CD4-positive, alpha-beta memory T cell (primary cell): ENCODE measurements at regions not wholly inside any gene's neighbourhood (a gene's known extent, or its start where the extent isn't known, plus 50 kb on each side); places are given as distances from the start of the nearest gene placed in this dataset.
"Not testable (repeated sequence)": the region's sequence is repeated elsewhere in the genome, so short reads cannot be mapped to it uniquely, and the experiment has no call there.

Source experiments
- CTCF ChIA-PET: fragments of 350-600 bp; sonication (Branson Sonifier 250); formaldehyde crosslinking; loops from one replicate; lab custom pipeline; 2021; ENCODE audit warnings: inconsistent platforms; ENCODE audit not compliant: partially characterized antibody; lab: Charles Lee
- POLR2A ChIA-PET: fragments of 350-600 bp; sonication (Branson Sonifier 250); formaldehyde crosslinking; loops from one replicate; lab custom pipeline; 2021; ENCODE audit not compliant: partially characterized antibody; lab: Charles Lee
- DNase-seq, 5 donors: peaks; one replicate each; pipeline versions ENCODE4 v3.0.0 to v3.0.0-alpha.2; 2020 to 2022; ENCODE audit warnings: mixed read lengths in 1 of 5
- H3K27ac ChIP-seq: one replicate; pipeline ENCODE4 v1.7.0; 2013; ENCODE audit warnings: low read depth, low read length
- H3K27me3 ChIP-seq: 2 replicates; pipeline ENCODE4 v1.7.0; 2013; ENCODE audit warnings: mild to moderate bottlenecking, low read length, moderate library complexity; ENCODE audit not compliant: insufficient read depth
- H3K36me3 ChIP-seq: 2 replicates; pipeline ENCODE4 v1.7.0; 2013; ENCODE audit warnings: mild to moderate bottlenecking, low read length, moderate library complexity; ENCODE audit not compliant: insufficient read depth
- H3K4me1 ChIP-seq: 2 replicates; pipeline ENCODE4 v1.7.0; 2013; ENCODE audit warnings: mild to moderate bottlenecking, low read length, moderate library complexity; ENCODE audit not compliant: insufficient read depth
- H3K4me3 ChIP-seq, 2 donors: one replicate each; pipeline ENCODE4 v1.7.0; 2013; ENCODE audit warnings: low read length in 2 of 2, mild to moderate bottlenecking in 1 of 2
- H3K9me3 ChIP-seq, 2 donors: one replicate each; pipeline ENCODE4 v1.7.0; 2013; ENCODE audit warnings: low read length in 2 of 2, control low read depth in 1 of 2; ENCODE audit not compliant: control insufficient read depth in 1 of 2
- H3K27ac Mint-ChIP-seq, 7 donors: one replicate each; pipeline ENCODE4 v1.8.0; 2020 to 2021; ENCODE audit warnings: mixed read lengths in 7 of 7, mild to moderate bottlenecking in 6 of 7, inconsistent platforms in 3 of 7, moderate library complexity in 3 of 7
- H3K27me3 Mint-ChIP-seq, 2 donors: one replicate each; pipeline ENCODE4 v1.8.0; 2020 to 2021; ENCODE audit warnings: mixed read lengths in 2 of 2
- H3K36me3 Mint-ChIP-seq, 2 donors: one replicate each; pipeline ENCODE4 v1.8.0; 2020 to 2021; ENCODE audit warnings: mixed read lengths in 2 of 2, inconsistent platforms in 1 of 2, mild to moderate bottlenecking in 1 of 2
- H3K4me1 Mint-ChIP-seq, 4 donors: one replicate each; pipeline ENCODE4 v1.8.0; 2020 to 2021; ENCODE audit warnings: mixed read lengths in 4 of 4, mild to moderate bottlenecking in 1 of 4
- H3K4me3 Mint-ChIP-seq, 8 donors: one replicate each; pipeline ENCODE4 v1.8.0; 2020 to 2021; ENCODE audit warnings: mixed read lengths in 8 of 8, mild to moderate bottlenecking in 7 of 8, moderate library complexity in 6 of 8, inconsistent platforms in 3 of 8
- H3K9me3 Mint-ChIP-seq, 8 donors: one replicate each; pipeline ENCODE4 v1.8.0; 2020 to 2021; ENCODE audit warnings: mixed read lengths in 8 of 8, mild to moderate bottlenecking in 5 of 8, inconsistent platforms in 3 of 8, moderate library complexity in 1 of 8
- intact Hi-C: fragments of 100-400 bp; cut with micrococcal nuclease; formaldehyde crosslinking; loops from one replicate; pipeline ENCODE4 v1.15.1; 2023

GRCh38 chr11:57940044-57940756 lies 83.5 kb upstream of the OR9Q1 start:
- no peaks in the 10 kb centered on the region for H3K9me3 ChIP-seq
- no peak overlapping the region for H3K4me3 ChIP-seq
- Mint-ChIP-seq H3K27me3 (peaks cover 2 to 4% of the 10 kb centered on the region in 2 donors), H3K27ac (no peak overlapping the region), H3K36me3 (no peaks in the 10 kb centered on the region), H3K4me1 (no peaks in the 10 kb centered on the region), H3K9me3 (no peaks in the 10 kb centered on the region), H3K4me3 (no peak overlapping the region)
- no peaks in the 10 kb centered on the region for H3K4me1 ChIP-seq
- intact Hi-C loops, result no loop called here
- CTCF ChIA-PET, result no interaction called here
- H3K27ac ChIP-seq, result no peak overlapping the region
- no peaks in the 10 kb centered on the region for H3K27me3 ChIP-seq
- DNase-seq, result no peak
- POLR2A ChIA-PET, result no interaction called here
- H3K36me3 ChIP-seq, result no peaks in the 10 kb centered on the region

GRCh38 chr11:57941875-57942274 lies 81.8 kb upstream of the OR9Q1 start:
- Mint-ChIP-seq H3K4me1 (peaks cover 0 to 3% (median 0%) of the 10 kb centered on the region in 4 donors), H3K27ac (no peak overlapping the region), H3K4me3 (no peak overlapping the region), H3K36me3 (no peaks in the 10 kb centered on the region), H3K27me3 (peaks cover 2 to 4% of the 10 kb centered on the region in 2 donors), H3K9me3 (no peaks in the 10 kb centered on the region)
- no peaks in the 10 kb centered on the region for H3K36me3 ChIP-seq
- ChIA-PET POLR2A (no interaction called here), CTCF (no interaction called here)
- no peak overlapping the region for H3K4me3 ChIP-seq
- no peak overlapping the region for H3K27ac ChIP-seq
- intact Hi-C loops, result no loop called here
- H3K4me1 ChIP-seq, result no peaks in the 10 kb centered on the region
- no peaks in the 10 kb centered on the region for H3K27me3 ChIP-seq
- no peak for DNase-seq
- H3K9me3 ChIP-seq, result no peaks in the 10 kb centered on the region

- Histone ChIP-seq H3K36me3 (no peaks in the 10 kb centered on the region), H3K9me3 (no peaks in the 10 kb centered on the region), H3K4me3 (no peak overlapping the region), H3K27ac (no peak overlapping the region), H3K4me1 (no peaks in the 10 kb centered on the region), H3K27me3 (no peaks in the 10 kb centered on the region)
- intact Hi-C loops, result no loop called here
- H3K4me1 Mint-ChIP-seq, result peaks cover 0 to 3% (median 0%) of the 10 kb centered on the region in 4 donors
- DNase-seq, result no peak
- H3K36me3 Mint-ChIP-seq, result no peaks in the 10 kb centered on the region
- H3K4me3 Mint-ChIP-seq, result no peak overlapping the region
- POLR2A ChIA-PET, result no interaction called here
- H3K27ac Mint-ChIP-seq, result no peak overlapping the region
- H3K27me3 Mint-ChIP-seq, result peaks cover 2 to 4% of the 10 kb centered on the region in 2 donors
- no peaks in the 10 kb centered on the region for H3K9me3 Mint-ChIP-seq
- CTCF ChIA-PET, result no interaction called here
Measured at GRCh38 chr11:57942808-57943207, 80.9 kb upstream of the OR9Q1 start.

GRCh38 chr11:57943766-57944165 lies 79.9 kb upstream of the OR9Q1 start:
- H3K36me3 Mint-ChIP-seq, H3K36me3 ChIP-seq, DNase-seq, CTCF ChIA-PET, H3K4me3 Mint-ChIP-seq, POLR2A ChIA-PET, H3K4me1 ChIP-seq, H3K9me3 ChIP-seq, H3K4me3 ChIP-seq, H3K4me1 Mint-ChIP-seq, H3K9me3 Mint-ChIP-seq, H3K27ac Mint-ChIP-seq, H3K27ac ChIP-seq, H3K27me3 ChIP-seq, H3K27me3 Mint-ChIP-seq, intact Hi-C loops: not testable (repeated sequence)

- no peaks in the 10 kb centered on the region for H3K36me3 ChIP-seq
- Mint-ChIP-seq H3K4me1 (peaks cover 0 to 3% (median 0%) of the 10 kb centered on the region in 4 donors), H3K27me3 (no peaks in the 10 kb centered on the region), H3K27ac (no peak overlapping the region), H3K9me3 (no peaks in the 10 kb centered on the region), H3K36me3 (no peaks in the 10 kb centered on the region), H3K4me3 (no peak overlapping the region)
- no peak overlapping the region for H3K27ac ChIP-seq
- no peak for DNase-seq
- ChIA-PET POLR2A (no interaction called here), CTCF (no interaction called here)
- H3K9me3 ChIP-seq, result no peaks in the 10 kb centered on the region
- no peak overlapping the region for H3K4me3 ChIP-seq
- intact Hi-C loops, result no loop called here
- no peaks in the 10 kb centered on the region for H3K27me3 ChIP-seq
- no peaks in the 10 kb centered on the region for H3K4me1 ChIP-seq
Measured at GRCh38 chr11:57946628-57947027, 77.1 kb upstream of the OR9Q1 start.

- intact Hi-C loops, result no loop called here
- Histone ChIP-seq H3K9me3 (no peaks in the 10 kb centered on the region), H3K4me3 (no peak overlapping the region), H3K27ac (no peak overlapping the region), H3K4me1 (no peaks in the 10 kb centered on the region), H3K27me3 (no peaks in the 10 kb centered on the region), H3K36me3 (no peaks in the 10 kb centered on the region)
- ChIA-PET CTCF (no interaction called here), POLR2A (no interaction called here)
- DNase-seq, result no peak
- peaks cover 0 to 4% (median 0%) of the 10 kb centered on the region in 8 donors for H3K9me3 Mint-ChIP-seq
- H3K36me3 Mint-ChIP-seq, result no peaks in the 10 kb centered on the region
- H3K27ac Mint-ChIP-seq, result no peak overlapping the region
- H3K4me1 Mint-ChIP-seq, result no peaks in the 10 kb centered on the region
- no peak overlapping the region for H3K4me3 Mint-ChIP-seq
- H3K27me3 Mint-ChIP-seq, result peaks cover 4 to 13% of the 10 kb centered on the region in 2 donors
Measured at GRCh38 chr11:57964660-57965059, 59.0 kb upstream of the OR9Q1 start.

- Mint-ChIP-seq H3K4me1 (no peaks in the 10 kb centered on the region), H3K9me3 (peaks cover 0 to 7% (median 0%) of the 10 kb centered on the region in 8 donors), H3K4me3 (no peak overlapping the region), H3K27ac (no peak overlapping the region), H3K27me3 (peaks cover 7 to 10% of the 10 kb centered on the region in 2 donors), H3K36me3 (no peaks in the 10 kb centered on the region)
- POLR2A ChIA-PET, result no interaction called here
- DNase-seq, result no peak
- H3K27ac ChIP-seq, result no peak overlapping the region
- H3K4me3 ChIP-seq, result no peak overlapping the region
- H3K9me3 ChIP-seq, result no peaks in the 10 kb centered on the region
- no peaks in the 10 kb centered on the region for H3K36me3 ChIP-seq
- intact Hi-C loops, result no loop called here
- CTCF ChIA-PET, result no interaction called here
- H3K27me3 ChIP-seq, result no peaks in the 10 kb centered on the region
- H3K4me1 ChIP-seq, result no peaks in the 10 kb centered on the region
Measured at GRCh38 chr11:57971272-57972012, 52.2 kb upstream of the OR9Q1 start.
